HG03565 (cell line): ENCODE measurements at regions not wholly inside any gene's neighbourhood (a gene's known extent, or its start where the extent isn't known, plus 50 kb on each side); places are given as distances from the start of the nearest gene placed in this dataset.
A peak's percentile ranks its signal among the peaks of the same experiment; 100 is the strongest.
"Not testable (repeated sequence)": the region's sequence is repeated elsewhere in the genome, so short reads cannot be mapped to it uniquely, and the experiment has no call there.

Source experiments
- ATAC-seq: cut with Tn5 transposase; IDR thresholded peaks from one replicate; pipeline ENCODE4 v1.9.1; 2021; ENCODE audit warnings: mild to moderate bottlenecking, moderate library complexity; ENCODE audit not compliant: unreplicated experiment

DNA sequence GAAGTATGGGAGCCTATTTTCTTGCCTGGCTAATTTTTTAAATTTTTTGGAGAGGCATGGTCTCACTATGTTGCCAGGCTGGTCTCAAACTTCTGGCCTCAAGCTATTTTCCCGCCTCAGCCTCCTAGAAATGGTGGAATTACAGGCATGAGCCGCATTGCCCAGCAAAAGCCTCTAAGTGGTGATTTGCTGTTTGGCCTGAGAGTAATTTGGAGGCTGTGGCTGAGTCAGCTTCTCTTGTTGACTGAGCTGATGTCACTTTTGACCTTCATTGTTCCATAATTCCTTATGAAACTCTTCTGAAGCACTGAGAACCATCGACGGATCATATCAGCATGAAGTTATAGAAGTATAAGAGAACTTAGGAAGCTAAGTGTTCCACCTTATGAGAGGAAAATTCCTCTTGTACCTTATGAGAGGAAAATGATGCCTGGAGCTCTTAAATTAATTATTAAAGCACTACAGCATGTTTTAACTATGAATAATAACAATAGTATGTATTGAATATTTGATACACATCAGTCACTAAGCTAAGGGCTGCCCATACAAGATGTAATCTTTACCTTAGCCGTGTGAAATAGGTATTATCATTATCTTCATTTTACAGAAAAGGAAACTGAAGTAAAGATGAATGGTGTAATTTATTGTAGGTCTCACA, 220.8 kb upstream of the MON1B start:
- no peak for ATAC-seq

DNA sequence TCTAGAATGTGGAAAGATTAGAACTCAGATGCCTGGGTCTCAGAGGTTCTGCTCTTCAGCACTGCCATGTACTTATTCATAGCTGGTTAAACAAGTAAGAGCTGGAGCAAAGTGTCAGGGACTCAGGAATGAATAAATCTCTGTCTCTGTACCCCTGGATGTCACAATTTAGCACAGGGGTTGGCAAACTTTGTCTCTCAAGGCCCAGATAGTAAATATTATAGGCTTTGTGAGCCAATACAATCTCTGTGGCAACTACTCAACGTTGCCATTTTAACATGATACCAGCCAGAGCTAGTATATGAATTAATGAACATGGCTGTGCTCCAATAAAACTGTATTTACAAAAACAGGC, 220.3 kb upstream of the MON1B start:
- ATAC-seq: no peak

DNA sequence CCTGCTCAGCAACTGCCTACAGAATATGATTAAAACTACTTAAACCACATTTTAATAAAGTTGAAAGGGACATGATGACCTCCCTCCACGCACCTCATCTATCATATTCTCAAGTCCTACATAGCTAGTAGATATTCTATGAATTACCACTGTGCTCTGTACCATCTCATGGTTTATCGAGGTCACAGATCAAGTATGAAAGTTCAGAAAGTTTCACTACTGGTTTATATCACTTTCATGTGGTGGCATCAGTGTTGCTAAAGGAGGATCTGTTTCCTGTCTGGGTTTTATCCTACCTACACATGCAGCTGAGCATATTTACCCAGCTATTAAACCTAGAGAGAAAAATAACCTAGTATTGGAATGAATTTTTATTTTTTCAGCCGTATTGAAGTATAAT, 214.9 kb upstream of the MON1B start:
- ATAC-seq: peak; percentile 100

DNA sequence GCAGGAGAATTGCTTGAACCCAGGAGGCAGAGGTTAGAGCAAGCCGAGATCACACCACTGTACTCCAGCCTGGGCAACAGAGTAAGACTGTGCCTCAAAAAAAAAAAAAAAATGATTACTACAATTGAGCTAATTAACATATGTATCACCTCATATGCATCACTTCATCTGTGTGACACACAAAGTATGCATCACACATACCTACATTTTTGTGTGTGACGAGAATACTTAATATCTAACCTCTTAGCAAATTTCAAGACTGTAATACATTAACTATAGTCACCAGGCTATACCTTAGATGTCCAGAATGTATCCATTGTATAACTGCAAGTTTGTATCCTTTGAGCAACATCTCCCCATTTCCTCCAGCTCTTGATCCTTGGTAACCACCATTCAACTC, 214.2 kb upstream of the MON1B start:
- ATAC-seq: no peak

DNA sequence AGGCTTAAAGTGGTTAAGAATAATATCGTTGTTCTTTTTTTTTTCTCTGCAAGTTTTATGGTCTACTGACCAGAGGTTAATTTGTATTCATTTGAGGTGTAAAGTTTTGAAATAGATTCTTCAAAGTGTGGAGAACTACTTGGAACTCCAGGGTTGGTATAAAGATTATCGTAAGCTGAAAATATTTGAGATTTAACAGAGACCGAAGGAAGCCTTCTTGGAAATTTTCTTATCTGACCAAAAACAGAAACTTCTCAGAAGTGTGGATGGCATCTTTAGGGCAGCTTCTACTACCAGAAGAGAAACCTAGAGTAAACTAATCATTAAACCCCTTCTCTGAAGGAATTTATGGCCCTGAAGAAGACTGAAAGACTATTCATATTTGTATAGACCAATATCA, 206.8 kb upstream of the MON1B start:
- ATAC-seq: no peak

DNA sequence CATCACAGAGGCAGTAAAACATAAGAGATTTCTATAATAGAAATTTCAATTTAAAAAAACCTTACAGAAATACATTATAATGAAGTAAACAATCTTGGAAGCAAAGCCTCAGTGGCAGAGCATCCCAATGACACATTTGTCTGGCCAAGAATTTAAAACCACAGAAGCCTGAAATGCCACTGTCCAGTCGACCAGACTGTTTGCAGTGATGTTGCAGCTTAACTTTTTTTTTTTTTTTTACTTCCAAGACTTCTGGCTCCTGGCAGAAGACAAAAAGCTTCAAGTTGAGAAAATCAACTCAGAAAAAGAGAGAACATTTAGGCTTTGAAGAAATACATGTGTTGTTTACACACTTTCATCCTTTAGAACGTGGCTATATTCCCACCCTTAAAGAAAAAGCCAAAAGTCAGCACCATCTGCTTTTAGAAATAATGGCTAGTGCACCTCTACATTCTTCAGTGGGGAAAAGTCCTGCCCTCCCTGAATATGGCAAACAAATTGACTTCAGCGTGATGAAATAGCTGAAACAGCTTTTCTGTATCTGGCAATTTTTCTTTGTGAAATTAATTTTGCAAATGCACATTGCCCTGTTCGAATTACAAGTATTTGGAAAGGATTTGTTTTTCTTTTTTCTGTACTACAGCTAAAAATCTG, 205.5 kb upstream of the MON1B start:
- no peak for ATAC-seq

DNA sequence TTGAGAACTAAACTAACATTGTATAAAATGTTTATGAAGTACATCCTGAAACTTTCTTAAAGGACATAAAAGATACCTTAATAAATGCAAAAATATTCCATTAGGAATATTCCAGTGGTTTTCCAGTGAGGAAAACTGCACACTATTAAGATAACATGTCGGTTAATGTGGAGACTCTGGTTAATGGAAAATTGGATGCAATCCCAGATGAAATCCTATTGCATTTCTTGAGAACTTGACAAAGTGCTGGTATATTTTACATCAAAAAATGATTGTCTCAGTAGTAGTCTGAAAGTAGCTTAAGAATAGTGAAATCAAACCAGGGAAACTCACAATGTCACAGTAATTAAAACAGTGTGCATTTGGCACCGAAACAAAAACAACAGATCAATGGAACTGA, 202.5 kb upstream of the MON1B start:
- no peak for ATAC-seq

DNA sequence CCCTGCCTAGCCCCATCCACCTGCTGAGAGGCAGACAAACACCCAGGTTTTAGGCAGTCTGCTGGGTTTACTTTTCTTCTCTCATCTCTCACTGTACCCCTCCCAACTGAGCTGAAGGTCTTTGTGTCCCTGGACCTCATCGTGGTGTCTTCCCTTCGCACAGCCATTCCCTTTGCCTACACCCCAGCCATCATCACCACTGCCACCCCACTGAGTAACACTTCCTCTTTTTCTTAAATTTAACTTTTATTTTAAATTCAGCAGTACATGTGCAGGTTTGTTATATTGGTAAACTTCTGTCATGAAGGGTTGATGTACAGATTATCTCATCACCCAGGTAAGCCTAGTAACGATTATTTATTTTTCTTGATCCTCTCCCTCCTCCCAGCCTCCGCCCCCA, 188.3 kb upstream of the MON1B start:
- ATAC-seq: no peak

DNA sequence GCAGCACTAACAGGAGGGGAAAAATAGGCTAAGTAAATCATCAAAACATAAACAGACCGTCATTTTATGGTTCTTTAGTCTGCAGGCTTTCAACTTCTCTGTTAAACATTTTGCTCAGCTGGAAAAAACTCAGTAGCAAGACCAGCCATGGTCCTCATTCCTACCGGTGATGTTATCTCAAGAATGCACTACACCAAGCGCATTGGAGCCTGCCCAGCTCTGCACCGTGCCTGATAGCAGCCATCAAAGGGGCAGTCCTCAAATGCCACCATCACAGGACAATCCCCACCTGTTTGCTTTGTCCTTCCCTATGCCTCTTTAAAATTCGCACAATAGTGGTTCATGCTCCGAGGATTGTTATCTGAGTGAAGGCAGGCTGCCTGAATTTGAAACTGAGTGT, 181.5 kb upstream of the MON1B start:
- no peak for ATAC-seq

DNA sequence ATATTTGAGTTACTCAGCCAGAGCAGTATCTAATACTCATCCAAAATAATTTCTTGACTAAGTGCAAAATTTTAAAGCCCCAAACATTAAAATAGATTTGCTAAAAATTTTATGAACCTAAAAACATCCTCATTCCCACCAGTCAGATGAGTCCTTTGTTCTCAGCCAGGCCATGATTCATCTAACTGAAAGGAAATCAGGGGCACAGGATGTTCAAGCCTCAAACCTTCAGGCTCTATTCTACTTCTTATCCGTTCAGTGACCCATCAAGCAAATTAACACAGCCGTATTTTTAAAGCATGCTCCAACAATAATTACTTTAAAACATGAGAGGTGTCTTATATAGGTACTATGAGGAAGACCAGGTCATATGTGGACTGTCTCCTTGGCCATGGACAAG, 176.5 kb upstream of the MON1B start:
- no peak for ATAC-seq

DNA sequence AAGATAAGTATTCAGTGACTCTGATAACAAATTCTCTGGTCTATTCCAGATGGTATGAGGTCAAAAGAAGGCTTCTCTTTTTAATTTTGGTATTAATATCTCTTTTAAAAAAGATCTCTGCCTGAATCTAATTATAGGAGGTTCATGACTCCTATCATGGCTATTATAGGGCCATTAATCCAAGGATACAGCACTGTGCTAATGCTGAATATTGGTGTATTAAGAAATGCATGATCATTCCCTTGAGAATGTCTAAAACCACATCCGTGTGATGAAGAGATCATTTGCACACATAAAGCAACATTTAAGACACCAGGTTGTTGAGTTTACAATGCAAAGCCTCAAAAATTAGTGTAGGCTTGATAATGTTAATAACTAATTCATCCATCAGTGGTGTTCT, 160.4 kb upstream of the MON1B start:
- ATAC-seq: no peak

DNA sequence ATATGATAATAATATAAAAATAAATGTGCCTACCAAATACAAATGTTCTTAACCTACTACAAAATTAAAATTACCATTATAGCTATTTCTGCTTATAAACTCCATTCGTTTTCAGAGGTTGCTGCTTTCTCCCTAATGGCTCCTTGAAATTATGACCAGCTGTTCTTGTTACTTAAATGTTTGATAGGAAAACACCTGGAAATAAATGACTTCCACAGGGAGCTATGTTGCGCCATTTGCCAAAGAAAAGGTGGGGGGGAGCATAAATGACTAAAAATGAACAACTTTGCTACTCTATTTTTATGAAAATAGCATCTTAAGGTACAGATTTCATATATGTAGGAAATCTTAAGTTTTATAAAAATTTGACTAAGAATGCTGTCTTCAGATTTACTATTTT, 157.5 kb upstream of the MON1B start:
- no peak for ATAC-seq

DNA sequence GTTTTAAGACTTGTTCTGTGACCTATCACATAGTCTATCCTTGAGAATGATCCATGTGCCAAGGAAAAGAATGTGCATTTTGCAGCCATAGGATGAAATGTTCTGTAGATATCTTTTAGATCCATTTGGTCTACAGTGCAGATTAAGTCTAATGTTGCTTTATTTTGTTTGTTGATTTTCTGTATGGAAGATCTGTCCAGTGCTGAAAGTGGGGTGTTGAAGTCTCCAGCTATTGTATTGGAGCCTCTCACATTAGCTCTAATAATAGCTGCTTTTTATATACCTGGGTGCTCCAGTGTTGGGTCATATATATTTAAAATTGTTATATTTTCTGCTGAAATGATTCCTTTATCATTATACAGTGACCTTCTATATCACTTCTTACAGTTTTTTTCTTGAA, 155.6 kb upstream of the MON1B start:
- ATAC-seq: no peak

DNA sequence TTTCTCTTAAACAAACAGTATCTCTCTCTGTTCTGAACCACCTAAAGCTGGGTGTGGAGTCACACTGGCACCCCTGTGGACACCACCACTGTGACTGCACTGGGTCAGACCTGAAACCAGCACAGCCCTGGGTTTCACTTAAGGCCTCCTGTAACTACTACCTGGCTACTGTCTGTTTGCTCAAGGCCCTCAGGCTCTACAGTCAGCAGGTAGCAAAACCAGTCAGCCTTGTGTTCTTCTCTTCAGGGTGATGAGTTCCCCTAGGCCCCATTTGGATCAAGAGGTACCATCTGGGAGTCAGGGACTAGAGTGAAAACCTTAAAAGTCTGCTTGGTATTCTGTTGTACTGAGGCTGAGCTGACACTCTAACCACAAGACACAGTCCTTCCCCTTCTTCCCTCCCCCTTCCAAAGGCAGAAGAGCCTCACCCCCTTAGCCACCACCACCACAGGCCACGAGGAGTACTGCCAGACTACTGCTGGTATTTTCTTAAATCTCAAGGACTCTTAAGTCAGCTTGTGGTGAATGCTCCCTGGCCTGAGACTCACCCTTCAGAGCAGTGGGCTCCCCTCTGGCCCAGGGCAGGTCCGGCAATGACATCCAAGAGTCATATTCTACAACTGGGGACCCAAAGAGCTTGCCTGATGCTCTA, 153.2 kb upstream of the MON1B start:
- no peak for ATAC-seq

DNA sequence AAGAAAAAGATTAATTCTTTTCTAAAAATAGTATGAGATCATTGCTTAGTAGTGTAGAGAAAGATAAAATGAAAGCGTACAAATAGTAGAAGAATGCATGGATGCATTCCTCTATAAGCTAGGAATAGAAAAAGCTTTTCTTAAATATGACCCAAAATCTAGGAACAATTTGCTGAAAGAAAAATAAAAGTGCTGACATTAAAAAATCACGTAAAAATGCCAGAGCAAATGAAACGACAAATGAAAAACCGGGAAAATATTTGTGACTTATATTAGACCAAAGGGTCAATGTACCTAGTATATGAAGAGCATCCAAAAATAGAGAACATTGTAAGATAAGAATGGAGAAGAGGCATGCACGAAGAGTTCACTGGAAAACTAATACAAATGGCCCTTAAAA, 149.5 kb upstream of the MON1B start:
- ATAC-seq: no peak

DNA sequence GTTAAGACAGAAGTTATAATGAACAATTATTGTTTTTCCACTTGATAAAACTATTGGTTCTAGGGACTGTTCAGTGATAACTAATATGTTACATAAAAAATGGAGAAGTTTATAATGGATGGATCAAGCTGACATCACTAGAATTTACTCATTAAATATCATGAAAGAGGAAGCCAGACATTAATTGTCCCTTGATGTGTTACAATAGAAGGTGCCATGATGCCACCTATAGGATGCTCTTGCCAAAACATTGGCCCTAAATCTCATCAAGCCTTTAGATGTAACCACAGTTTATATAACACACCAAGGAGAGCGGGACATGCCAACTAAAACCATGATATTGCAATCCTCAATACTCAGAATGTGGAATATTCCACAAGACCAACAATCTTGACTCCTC, 147.9 kb upstream of the MON1B start:
- no peak for ATAC-seq

DNA sequence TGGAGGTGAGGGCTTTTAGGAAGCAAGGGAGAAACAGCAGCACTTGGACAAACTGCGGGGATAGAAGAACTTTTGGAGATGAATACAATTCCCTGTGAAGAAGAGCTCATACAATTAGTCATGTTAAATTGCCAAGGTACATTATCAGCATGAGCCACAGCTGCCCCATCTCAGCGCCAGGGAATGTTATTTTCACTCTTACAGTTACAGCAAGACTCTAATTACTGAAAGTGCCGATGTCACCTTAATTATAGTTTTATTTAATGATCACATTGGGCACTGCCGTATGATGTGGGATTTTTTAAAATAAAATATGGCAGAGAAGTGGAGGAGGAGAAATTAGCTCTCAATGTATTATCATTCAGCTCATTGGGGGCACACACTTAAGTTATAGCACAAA, 144.8 kb upstream of the MON1B start:
- no peak for ATAC-seq

DNA sequence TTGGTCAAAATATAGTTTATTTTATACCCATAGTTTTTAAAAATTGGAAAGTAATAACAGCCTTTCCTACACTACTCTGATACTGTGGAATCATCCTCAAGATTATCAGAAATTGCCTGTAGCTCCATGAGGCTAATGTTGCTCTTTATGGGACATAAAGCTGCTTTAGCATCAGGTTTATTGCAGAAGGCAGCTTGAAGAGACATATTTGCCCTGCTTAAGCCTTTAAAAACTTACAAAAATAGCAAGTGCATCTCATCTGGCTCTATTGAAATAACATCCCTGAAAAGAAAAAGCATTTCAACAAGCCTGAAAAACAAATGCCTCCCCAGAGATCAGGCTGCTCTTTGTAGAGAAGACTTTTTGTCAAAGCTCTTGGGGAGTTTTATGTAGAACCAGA, 142.9 kb upstream of the MON1B start:
- ATAC-seq: no peak

DNA sequence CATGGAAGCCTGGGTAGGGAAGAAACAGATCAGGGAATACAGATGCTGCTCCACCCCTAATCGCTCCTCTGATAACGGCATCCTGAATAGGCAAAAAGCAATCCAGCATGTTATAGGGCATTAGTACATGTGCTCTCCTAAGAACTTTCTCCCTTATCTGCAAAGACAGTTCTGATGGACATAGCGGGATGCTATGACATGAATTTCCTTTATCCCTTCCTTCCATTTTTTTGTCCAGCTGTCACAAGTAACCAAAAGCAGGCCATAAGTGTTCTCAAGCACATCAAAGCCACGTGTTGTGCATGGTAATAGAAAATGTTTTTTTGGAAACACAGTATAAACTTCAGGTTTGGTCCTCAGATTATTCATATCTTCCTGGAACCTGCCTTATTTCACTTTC, 141.4 kb upstream of the MON1B start:
- no peak for ATAC-seq

DNA sequence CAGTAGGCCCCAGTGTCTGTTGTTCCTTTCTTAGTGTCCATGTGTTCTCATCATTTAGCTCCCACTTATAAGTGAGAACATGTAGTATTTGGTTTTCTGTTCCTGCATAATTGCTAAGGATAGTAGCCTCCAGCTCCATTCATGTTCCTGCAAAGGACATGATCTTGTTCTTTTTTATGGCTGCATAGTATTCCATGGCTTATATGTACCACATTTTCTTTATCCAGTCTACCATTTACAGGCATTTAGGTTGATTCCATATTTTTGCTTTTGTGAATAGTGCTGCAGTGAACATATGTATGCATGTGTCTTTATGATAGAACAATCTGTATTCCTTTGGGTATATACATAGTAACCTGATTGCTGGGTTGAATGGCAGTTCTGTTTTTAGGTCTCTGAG, 134.4 kb upstream of the MON1B start:
- ATAC-seq: not testable (repeated sequence)

DNA sequence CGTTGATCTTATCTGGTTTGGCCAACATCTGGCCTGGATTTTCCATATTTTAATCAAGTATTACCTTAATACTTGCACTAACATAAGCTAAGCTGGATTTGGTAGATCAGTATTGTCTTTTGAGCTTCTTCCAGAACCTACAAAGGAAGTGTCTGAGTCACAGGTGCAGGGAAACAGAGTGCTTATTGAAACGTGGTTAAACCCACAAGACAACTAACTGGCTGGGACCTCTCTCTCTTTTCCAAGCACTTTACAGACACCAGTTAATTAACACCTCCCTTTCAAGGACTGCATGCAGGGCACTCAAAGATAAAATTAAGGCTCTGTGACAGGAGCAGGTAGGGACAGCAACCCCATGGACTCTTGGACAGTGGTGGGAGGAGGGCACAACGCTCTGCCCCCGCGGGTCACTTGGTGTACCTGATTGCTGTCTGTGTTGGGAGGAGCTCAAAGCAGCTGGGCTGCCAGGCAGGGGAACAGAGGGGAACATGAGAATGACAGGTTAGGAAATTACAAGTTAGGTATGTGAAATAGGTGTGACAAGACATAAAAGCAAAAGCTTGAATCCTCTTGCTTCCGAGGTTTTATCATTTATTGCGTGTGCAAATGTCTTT, 133.7 kb upstream of the MON1B start:
- no peak for ATAC-seq

DNA sequence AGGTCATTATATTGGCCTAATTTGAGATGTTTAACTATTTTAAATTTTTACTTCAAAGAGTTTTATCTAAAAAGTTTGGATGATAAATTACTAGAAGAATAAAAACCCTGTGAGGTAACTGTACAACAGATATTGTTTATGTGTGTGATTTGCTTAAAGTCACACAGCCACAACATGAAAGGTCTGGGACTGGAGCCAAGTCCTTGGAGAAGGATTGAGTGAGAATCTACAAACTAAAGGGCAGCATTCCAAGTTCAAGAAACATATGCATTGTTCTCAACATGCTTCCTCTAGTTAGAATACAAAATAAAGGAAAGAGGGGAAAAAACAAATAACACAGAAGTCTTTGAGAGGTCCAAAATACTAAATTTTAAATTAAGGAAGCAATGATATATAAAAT, 131.5 kb upstream of the MON1B start:
- ATAC-seq: no peak
